GM08714 (cell line): ENCODE measurements at regions not wholly inside any gene's neighbourhood (a gene's known extent, or its start where the extent isn't known, plus 50 kb on each side); places are given as distances from the start of the nearest gene placed in this dataset.

Experiments used
- H3K4me3 ChIP-seq: fragments of 200-500 bp; sonication (Bioruptor generic); 2 replicates; pipeline ENCODE4 v1.5.1; 2014; ENCODE audit warnings: mild to moderate bottlenecking, low read length, inconsistent platforms
- ZNF274 ChIP-seq: IDR thresholded peaks from 2 replicates; pipeline ENCODE4 v1.6.1; 2012; ENCODE audit warnings: mild to moderate bottlenecking, low read depth, low read length

DNA sequence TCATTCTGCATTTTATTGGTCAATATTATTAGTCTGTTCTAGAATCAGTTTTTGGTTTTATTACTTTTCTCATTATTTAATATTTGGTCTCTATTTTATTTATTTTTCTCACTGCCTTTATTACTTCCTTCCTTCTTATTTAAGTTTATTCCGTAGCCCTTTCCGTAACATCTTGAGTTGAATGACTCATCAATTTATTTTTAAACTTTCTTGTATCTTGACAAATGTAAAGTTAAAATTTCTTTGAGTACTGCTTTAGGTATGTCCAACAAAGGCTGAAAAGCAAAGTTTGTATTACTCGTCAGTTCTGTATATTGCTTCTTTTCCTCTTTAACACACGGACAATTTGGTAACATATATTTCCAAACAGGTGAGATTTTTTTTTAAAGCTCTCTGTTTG, 192.0 kb downstream of the CD109 start:
- TF ChIP-seq ZNF274, result no peak
- H3K4me3 ChIP-seq, result no peak overlapping the region

GRCh38 chr6:73885393-73885792, 189.4 kb downstream of the CD109 start:
- no peak overlapping the region for H3K4me3 ChIP-seq

DNA sequence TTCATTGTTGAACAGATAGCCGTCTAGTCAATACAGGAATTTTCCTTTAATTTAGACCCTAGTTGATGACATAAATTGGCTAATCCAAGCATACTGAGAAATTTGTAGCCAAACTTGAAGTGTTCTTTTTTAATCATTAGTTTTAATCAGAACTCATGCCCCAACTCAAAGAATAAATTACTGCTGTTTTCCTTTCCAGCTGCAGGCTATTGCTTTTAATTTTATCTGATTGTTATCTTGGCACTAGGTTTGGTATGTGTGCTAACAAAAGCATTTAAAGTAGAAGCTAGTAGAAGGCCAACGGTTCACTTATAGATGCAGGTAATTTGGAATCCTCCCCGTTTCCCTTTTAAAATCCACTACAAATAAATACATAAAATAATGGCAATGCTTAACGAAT, 188.5 kb downstream of the CD109 start:
- no peak overlapping the region for H3K4me3 ChIP-seq
- TF ChIP-seq ZNF274, result no peak

More at GRCh38 chr6:73885393-73885792, 189.4 kb downstream of the CD109 start:
- TF ChIP-seq ZNF274, result no peak

GRCh38 chr6:73879501-73880293, 183.7 kb downstream of the CD109 start:
- TF ChIP-seq ZNF274, result no peak
- H3K4me3 ChIP-seq, result no peak overlapping the region

GRCh38 chr6:73878403-73878802, 182.4 kb downstream of the CD109 start:
- no peak for TF ChIP-seq ZNF274

More at GRCh38 chr6:73878403-73878802, 182.4 kb downstream of the CD109 start:
- H3K4me3 ChIP-seq, result no peak overlapping the region
